ENCODE measurements at regions not wholly inside any gene's neighbourhood (a gene's known extent, or its start where the extent isn't known, plus 50 kb on each side); places are given as distances from the start of the nearest gene placed in this dataset.

GRCh38 chr9:108125625-108126024, 636.1 kb upstream of the KLF4 start:
- Histone ChIP-seq H4K20me1 (ENCODE audit: insufficient read depth, low read length) (no peaks in the 10 kb centered on the region), H2AFZ (ENCODE audit: insufficient read depth, low read depth, low read length, poor library complexity, severe bottlenecking) (no peak overlapping the region), H3K4me3 (replicated peaks in 1 of 3; ENCODE audit: low read depth in 2 of 3, low read length in 3 of 3) (no peak overlapping the region), H3K4me2 (replicated peaks; ENCODE audit: extremely low read depth, low read length, poor library complexity, severe bottlenecking) (no peak overlapping the region), H3K27me3 (ENCODE audit: control insufficient read depth in 2 of 2, insufficient read depth in 2 of 2, low read length in 2 of 2) (no peaks in the 10 kb centered on the region), H3K27ac (ENCODE audit: low read depth in 1 of 2, low read length in 2 of 2) (no peak overlapping the region), H3K36me3 (replicated peaks in 1 of 2; ENCODE audit: control insufficient read depth in 1 of 2, insufficient read depth in 2 of 2, low read length in 2 of 2) (no peaks in the 10 kb centered on the region), H3K9me3 (replicated peaks in 1 of 2; ENCODE audit: control insufficient read depth in 1 of 2, insufficient read depth in 1 of 2, low read length in 2 of 2) (no peaks in the 10 kb centered on the region), H3K79me2 (ENCODE audit: insufficient read depth, low read length) (no peaks in the 10 kb centered on the region), H3K9ac (ENCODE audit: insufficient read depth, low read length, poor library complexity, severe bottlenecking) (no peak overlapping the region), H3K4me1 (ENCODE audit: control insufficient read depth in 1 of 2, insufficient read depth in 2 of 2, low read length in 2 of 2) (peaks cover 0 to 4% of the 10 kb centered on the region in 2 donors)
- H3K27ac Mint-ChIP-seq, result no peak overlapping the region
- no peak overlapping the region for H3K4me3 Mint-ChIP-seq
- peaks cover 0 to 9% (median 2%) of the 10 kb centered on the region in 7 donors for H3K9me3 Mint-ChIP-seq
- H3K27me3 Mint-ChIP-seq (ENCODE audit: low read depth in 3 of 3), result peaks cover 0 to under 1% (median 0%) of the 10 kb centered on the region in 3 donors
- peak; percentile 4 to 25 (median 20) for DNase-seq
- H3K36me3 Mint-ChIP-seq, result no peaks in the 10 kb centered on the region
- no CpG with 5 or more reads among the region's 4 CpGs for WGBS (ENCODE audit: insufficient coverage)
- H3K4me1 Mint-ChIP-seq, result peaks cover 8% of the 10 kb centered on the region
- peak; percentile 32 for TF ChIP-seq CTCF (IDR thresholded peaks at IDR 0.05)
- intact Hi-C loops (cut with micrococcal nuclease), result no loop called here

- no peak overlapping the region for H3K4me3 Mint-ChIP-seq
- H3K9ac ChIP-seq (ENCODE audit: insufficient read depth, low read length, poor library complexity, severe bottlenecking), result no peak overlapping the region
- intact Hi-C loops (cut with micrococcal nuclease), result no loop called here
- no peak overlapping the region for H3K4me3 ChIP-seq (replicated peaks in 1 of 3; ENCODE audit: low read depth in 2 of 3, low read length in 3 of 3)
- WGBS (ENCODE audit: insufficient coverage), result 100% methylated on average over 8 of the region's 11 CpGs
- no peak for DNase-seq
- H4K20me1 ChIP-seq (ENCODE audit: insufficient read depth, low read length), result no peaks in the 10 kb centered on the region
- no peak overlapping the region for H3K27ac ChIP-seq (ENCODE audit: low read depth in 1 of 2, low read length in 2 of 2)
- H3K36me3 Mint-ChIP-seq, result no peaks in the 10 kb centered on the region
- no peak overlapping the region for H3K27ac Mint-ChIP-seq
- no peak for TF ChIP-seq CTCF (IDR thresholded peaks at IDR 0.05)
- peaks cover 3% of the 10 kb centered on the region for H3K4me1 Mint-ChIP-seq
- no peaks in the 10 kb centered on the region for H3K36me3 ChIP-seq (replicated peaks in 1 of 2; ENCODE audit: control insufficient read depth in 1 of 2, insufficient read depth in 2 of 2, low read length in 2 of 2)
- H2AFZ ChIP-seq (ENCODE audit: insufficient read depth, low read depth, low read length, poor library complexity, severe bottlenecking), result no peak overlapping the region
- H3K4me2 ChIP-seq (replicated peaks; ENCODE audit: extremely low read depth, low read length, poor library complexity, severe bottlenecking), result no peak overlapping the region
- H3K9me3 Mint-ChIP-seq, result peaks cover 0 to 9% (median 0%) of the 10 kb centered on the region in 7 donors
- H3K9me3 ChIP-seq (replicated peaks in 1 of 2; ENCODE audit: control insufficient read depth in 1 of 2, insufficient read depth in 1 of 2, low read length in 2 of 2), result no peaks in the 10 kb centered on the region
- H3K79me2 ChIP-seq (ENCODE audit: insufficient read depth, low read length), result no peaks in the 10 kb centered on the region
- H3K27me3 Mint-ChIP-seq (ENCODE audit: low read depth in 3 of 3), result peaks cover 0 to 6% (median 0%) of the 10 kb centered on the region in 3 donors
- no peaks in the 10 kb centered on the region for H3K27me3 ChIP-seq (ENCODE audit: control insufficient read depth in 2 of 2, insufficient read depth in 2 of 2, low read length in 2 of 2)
- H3K4me1 ChIP-seq (ENCODE audit: control insufficient read depth in 1 of 2, insufficient read depth in 2 of 2, low read length in 2 of 2), result no peaks in the 10 kb centered on the region
These were observed 630.1 kb upstream of the KLF4 start for GRCh38 chr9:108119530-108120113.

All from CD14-positive monocyte (primary cell).